ENCODE measurements at regions not wholly inside any gene's neighbourhood (a gene's known extent, or its start where the extent isn't known, plus 50 kb on each side); places are given as distances from the start of the nearest gene placed in this dataset.

DNA sequence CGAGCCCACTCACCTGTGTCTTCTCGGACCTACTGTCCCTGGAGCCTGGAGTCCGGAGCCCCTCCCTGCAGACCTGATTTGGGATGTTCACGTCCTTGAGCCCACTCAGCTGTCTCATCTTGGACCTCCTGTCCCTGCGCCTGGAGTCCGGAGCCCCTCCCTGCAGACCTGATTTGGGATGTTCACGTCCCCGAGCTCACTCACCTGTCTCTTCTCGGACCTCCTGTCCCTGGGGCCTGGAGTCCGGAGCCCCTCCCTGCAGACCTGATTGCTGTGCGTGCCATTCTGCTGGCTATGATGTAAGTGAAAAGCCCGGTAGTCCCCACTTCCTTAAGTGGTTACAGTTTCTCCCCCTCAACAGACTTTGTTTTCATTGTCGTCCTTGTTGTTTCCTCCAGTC, 867.1 kb downstream of the BRD1 start:
- no peak for DNase-seq

DNA sequence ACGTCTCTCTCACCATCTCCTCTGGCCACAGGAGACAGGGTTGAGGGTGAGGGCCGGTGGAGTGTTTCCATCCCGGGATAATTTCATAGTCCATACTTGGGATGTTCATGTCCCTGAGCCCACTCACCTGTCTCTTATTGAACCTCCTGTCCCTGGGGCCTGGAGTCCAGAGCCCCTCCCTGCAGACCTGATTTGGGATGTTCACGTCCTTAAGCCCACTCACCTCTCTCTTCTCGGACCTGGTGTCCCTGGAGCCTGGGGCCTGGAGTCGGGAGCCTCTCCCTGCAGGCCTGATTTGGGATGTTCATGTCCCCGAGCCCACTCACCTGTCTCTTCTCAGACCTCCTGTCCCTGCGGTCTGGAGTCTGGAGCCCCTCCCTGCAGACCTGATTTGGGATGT, 868.2 kb downstream of the BRD1 start:
- DNase-seq, result no peak

DNA sequence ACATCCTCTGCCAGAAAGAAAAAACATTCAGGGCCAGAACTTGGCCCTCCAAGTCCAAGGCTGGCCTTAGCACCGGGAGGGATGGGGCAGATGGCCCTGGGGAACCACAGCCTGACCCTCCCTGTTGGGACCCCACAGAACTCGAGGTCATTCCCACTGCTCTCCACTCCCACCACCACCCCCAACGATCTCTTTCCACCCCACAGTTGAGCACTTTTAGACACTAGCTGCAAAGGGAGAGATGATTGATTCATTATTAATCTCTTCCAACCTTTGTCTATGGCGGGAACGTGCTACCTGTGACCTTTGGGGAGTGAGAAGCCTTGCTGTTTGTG, 869.7 kb downstream of the BRD1 start:
- no peak for DNase-seq

DNA sequence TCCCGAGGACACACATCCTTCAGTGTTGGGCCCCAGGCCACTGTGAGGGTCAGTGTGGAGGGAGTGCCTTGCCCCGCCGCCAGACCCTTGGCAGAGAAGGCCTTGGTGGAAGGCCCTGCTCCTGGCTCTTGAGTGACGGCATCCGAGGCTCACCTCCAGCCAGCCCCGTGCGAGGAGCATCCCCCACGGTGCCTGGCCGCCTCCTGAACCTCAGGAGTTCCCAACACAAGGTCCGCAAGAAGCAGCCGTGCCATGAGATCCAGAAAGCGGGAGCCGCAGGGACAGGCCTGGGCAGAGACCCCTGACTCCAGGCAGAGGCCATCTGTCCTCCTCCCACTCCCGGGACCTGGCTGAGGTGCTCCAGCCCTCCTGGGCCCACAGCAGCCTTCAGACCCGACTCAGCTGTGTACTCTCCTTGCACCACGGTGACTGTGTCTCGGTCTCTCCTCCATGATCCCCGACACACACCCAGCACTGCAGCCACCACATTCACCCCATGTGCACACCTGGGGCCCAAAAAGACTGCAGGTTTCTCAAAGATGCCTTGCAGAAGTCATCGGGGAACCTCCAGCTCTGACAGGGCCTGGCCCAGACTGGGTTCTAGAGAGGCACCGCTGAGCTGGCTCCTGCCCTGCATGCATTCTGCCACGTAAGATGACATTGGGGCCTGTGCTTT, 870.2 kb downstream of the BRD1 start:
- no peak for DNase-seq

DNA sequence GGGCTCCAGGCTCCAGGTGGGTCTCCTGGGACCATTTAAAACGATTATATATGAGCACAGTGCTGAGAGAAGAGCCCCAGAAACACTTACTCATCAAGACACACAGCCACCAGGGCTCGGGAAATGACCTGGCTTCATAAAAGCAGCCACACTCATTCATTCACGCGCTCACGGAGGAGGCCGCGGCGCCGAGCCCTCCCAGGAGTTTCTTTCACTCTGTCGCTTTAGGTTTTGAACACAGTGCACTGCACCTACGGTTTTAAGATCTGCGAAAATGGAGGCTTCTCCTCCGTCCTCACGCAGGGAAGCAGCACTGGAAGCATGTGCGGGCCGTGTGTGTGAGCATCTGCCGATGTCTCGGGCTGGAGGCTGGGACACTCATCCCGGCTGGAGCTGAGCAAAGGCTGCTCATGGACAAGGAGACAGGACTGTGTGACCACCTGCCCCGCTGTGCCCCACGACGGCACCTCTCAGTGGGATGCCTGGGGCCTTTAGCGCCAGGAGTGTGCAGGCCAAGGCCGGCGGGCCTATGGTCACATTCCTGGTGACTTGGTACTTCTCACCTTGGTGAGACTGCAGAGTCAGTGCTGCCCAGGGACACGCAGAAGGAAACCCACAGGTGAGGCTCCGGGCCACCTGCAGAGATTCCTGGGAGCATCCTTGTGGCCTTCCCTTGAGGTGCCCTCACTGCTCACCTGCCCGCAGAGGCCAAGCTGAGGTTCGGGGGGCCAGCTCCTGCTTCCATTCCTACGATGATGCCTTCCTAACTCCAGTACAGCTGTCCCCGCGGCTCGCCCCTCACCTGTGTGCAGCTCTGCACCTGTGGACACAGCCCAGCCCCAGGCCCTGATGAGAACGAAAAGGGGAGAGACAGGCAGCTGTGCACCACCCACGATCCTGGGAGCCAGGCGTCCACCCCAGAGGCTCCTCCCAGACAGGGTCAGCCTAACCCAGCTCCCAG, 872.0 kb downstream of the BRD1 start:
- no peak for DNase-seq

DNA sequence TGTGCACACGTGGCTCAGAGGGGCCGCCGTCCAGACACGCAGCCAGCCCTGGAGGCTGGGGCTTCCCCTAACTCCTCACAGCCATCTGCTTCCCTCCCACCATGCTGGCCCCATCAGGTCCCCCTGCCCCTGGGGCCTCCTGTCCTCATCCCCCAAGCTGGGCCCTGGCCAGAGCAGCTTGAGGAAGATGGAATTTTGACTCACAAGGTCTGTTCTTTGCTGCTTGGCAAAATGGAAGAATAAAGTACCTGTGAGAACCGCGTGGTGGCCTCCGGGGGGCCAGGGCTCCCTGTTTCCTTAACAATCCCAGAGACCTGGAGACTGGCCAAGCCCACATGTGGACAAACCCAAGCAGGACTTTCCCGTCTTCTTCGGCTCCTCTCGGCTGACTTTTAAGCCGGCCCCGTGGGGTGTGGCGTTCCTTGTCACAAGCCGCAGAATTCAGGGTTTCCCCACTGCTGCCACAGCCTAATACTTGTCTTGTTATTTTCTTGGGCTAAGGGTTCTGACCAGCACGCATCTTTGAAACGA, 872.8 kb downstream of the BRD1 start:
- peak; percentile 4 for DNase-seq

DNA sequence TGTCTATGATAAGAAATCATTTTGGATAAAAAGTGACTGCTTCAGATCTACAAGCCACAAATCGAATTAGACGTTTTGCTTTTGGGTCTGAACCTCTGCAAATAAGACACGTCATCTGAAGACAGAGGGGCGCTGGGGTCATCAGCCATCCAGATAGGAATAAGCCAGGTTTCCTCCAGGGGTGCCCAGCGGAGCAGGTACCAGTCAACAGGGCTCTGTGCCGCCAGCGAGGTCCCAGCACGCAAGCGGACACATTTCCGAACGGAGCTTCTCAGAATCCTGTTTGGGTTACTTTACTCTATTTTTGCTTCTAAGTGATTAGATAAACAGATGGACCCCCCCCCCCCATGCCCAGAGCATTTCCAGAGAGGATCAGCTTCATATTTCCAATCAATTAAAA, 873.8 kb downstream of the BRD1 start:
- no peak for DNase-seq

DNA sequence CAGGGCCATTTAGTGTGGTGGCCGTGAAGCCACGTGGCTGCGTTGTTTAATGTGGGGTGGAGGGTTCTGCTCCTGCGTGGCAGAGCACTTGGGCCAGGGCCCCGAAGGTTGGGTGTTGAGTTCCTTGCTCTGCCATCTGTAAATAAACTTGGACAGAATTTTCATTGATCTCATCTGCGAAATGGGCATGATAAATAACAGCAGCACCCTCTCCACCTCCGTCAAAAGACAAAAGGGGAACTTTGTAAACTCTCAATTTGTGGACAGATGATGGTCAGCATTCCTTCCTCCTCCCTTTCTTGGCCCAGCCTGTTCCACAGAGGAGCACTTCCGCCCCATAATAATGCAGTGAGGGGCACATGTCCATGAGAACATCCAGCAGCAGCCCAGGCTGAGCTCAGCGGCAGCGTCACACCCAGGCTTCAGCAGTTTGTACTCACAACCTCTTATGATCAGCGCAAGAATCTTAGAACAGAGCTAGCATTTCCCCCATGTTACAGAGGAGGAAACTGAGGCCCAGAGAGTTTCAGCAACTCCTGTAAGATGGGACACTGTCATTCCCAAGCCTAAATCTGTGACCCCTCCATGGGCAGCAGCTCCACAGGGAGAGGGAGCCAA, 874.5 kb downstream of the BRD1 start:
- no peak for DNase-seq

DNA sequence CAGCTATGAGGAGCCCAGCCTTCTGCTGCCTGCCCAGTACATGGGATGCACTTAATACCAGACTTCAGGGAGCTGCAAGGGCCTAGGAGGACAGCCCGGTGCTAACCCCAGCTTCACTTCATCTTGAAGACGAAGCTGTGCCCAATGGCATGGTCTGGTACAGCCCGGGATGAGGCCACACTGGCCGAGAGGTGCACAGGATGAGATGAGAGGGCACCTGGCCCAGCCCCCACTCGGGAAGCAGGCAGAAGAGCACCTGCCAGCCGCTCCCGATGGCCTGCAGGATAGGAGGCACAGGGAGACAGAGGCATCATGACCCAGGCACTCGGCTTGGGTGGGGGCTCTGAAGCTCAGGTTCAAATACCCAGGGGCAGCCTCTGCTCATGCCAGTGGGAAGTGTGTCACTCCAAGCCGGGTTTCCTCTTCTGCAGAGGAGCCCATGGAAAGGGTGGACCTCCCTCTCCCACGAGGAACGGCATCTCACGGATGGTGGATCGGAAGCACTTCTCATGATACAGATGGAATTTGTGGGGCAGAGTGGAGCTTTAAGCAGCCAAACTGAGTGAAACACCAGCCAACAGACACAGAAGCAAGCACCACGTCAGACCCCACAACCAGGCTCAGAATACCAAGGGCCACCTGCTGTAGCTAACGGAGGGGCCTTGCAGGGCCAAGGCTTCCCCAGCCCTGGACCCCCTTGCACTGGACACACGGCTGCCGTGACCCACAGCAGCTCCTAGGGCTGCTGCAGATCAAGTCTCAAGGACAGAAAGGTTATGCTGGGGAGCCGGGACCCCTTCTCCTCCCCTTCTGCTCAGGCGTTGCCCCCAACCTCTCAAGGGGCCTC, 875.2 kb downstream of the BRD1 start:
- no peak for DNase-seq

DNA sequence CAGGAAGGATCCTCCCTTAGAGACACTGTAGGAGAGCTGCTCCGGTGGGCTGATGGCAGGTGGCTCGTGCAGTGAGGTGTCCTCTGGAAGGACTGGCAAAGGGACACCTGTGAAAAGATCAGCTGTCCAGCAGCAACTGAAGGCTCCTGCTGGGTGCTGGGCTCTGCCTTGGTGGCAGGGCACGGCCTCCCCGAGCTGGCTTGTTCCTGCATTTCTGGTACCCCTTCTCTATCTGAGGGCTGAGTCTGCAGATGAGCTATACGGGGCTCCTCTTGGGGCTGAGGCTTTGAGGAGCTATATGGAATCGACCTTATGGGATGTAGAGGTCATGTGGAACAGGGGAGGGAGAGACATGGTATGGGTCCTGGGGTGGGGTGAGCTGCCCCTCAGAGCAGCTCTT, 875.8 kb downstream of the BRD1 start:
- DNase-seq, result no peak

DNA sequence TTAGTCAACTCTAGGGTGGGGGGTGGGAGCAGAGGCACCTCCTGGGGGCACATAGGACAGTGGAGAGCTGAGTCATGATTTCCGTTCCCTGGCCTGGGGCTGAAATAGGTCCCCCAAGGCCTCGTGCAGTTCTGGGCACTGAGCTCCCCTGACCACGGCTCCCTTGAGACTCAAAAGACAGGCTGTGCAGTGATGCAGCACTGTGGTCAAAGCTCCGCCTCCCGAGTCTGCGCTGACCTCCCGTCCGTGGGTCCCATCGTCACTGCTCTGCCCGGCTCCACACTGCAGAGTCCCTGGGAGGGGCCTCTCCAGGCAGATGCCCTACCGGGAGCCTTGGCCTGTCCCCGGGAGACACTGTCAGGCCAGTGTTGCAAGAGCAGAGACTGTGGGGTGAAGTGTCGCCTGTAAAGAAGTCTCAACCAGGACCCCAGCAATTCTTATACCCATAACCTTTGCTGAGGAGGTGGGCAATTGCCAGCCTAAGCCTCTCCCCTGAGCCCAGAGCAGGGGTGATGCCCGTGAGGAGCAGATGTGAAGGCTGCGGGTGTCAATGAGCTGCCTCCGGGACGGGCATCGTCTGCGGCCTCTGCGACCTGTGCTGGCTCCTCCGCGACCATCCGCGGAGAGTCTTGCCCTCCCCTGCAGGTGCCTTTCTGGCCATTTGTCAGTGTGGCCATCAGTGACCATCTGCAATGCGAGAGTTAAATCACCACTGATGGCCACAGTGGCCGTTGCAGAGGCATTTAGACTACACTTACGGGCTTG, 877.3 kb downstream of the BRD1 start:
- DNase-seq, result no peak

DNA sequence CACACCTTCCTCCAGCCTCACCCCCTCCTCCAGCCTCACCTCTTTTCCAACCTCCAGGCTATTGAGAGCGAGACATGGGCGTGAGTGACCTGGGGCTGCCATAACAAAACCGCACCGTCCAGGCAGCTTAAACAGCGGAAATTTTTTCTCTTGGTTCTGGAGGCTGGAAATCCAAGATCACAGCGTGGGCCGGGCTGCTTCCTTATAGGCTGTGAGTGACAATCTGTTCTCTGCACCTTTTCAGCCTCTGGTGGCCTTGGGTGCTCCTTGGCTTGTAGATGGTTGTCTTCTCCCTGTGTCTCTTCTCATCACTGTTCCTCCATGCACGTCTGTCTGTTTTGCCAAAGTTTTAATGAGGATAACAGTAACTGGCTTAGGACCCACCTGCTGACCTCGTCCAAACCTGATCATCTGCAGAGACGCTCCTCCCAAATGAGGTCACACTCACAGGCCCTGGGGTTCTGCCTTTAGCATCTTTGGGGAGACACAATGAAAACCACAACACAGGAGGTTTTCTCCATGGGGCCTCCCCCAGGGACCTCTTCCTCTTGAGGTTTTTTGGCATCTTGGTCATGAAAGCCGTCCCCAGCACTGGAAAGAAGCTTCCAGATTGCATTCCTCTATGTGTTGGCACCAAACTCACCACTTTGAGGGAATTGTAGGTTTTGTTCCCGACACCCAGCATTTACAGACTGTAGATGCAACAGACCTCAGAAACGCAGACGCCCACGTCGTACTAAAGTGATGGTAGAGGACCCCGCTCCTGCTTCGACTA, 878.1 kb downstream of the BRD1 start:
- DNase-seq, result no peak

DNA sequence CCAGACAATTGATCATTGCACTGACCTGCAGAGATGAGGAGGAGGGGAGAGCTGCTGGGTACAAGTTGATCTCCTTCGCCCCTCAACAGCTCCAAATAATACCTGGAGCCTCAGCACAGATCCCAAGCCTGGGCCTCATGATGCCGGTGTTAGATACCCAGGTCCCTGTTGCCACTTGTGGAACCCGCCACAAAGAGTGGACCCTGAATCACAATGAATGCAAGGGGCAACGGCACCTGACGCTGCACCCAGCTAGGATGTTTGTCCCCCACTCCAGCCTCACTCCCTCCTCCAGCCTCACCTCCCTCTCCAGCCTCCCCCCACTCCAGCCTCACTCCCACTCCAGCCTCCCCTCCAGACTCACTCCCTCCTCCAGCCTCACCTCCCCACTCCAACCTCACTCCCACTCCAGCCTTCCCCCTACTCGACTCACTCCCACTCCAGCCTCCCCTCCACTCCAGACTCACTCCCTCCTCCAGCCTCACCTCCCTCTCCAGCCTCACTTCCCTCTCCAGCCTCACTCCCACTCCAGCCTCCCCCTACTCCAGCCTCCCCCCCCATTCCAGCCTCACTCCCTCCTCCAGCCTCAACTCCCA, 879.0 kb downstream of the BRD1 start:
- no peak for DNase-seq

DNA sequence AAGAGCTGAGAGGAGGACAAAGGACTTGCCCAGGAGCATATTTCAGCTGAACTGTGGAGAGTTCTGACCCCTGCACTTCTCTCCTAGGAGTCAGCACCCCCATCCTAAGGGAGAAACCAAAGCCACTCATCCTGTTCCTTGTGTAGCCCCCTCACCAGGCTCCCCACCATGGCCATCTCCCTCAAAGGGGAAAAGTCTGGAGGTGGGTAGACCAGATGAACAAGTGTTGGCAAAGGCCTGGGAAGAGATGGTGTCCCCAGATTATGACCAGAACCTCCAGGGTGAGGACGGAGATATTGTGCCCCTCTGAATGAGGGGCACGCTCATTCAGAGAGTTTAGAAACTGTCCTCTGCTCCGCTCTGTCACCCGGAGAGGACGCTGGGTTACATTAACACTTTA, 880.0 kb downstream of the BRD1 start:
- no peak for DNase-seq

DNA sequence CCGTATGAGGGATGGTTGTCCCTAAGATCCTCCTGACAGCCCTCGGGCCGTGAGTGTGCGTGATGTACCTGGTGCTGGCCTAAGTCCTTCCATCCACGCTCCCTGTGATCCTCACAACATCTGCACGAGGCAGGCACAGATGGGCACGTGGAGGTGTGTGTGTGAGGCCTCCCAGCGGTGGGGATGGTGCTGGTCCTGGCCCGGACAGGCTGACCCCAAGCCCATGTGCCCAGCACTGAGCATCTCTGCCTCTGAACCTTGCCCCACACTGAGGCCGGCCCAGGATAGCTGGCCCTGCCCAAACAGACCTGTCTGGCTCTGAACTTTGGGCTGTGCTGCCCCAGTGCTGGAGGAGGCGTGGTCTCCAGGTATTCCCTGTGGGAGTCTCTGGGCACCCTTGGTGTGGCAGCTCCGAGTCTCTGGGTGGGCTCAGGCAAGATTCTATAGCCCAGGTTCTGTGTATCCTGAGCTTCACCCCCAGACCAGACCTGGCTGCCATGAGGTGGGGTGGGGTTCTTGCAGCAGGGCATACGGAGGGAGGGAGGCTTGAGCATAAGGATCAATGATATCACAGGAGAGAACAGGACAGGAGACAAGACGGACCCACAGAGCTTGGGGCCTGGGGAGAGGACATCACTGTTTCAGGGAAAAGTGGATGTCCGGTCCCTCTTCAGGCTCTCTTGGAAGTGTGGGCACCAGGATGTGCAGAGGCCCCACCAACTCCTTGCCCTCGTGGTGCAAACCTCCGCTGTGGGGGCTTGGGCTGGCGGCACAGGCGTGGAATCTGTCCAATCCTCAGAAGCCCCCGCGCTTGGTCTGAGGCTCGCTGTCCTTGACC, 881.8 kb downstream of the BRD1 start:
- no peak for DNase-seq

DNA sequence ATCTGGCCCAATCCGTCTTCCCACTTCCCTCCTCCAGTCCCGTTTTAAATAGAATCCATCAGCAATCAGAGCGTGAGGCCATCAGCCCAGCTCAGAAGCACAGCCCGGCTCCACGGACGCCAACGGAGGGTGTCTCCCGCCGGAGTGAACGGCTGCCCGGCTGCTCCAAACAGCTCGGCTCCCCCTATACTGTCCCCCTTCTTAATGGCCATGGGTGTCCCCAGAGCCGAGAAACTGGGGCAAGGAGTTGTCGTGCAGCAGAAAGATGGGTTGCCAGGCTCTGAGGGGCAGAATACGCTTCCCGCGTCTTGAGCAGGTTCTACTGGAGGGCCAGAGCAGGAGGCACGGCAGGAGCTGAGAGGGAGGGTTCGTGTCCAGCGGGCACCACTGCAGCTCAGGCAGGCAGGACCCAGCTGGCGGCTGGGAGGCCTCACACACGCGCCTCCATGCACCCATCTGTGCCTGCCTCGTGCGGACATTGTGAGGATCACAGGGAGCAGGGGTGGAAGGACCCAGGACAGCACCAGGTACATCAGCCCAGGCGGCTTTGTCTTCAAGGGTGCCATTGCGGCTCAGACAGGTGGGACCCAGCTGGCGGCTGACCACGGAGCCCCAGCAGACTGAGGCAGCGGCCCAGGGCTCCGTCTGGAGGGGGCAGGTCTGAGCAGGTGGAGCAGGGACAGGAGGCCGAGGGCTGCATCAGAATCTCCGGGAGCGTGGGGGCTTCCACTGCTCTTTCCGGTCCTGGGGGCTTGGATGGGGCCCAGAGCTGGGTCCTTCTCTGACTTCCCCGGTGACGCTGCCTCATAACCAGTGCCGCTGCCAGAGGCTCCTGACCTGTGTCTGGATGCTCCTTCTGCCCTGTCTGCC, 882.7 kb downstream of the BRD1 start:
- no peak for DNase-seq

DNA sequence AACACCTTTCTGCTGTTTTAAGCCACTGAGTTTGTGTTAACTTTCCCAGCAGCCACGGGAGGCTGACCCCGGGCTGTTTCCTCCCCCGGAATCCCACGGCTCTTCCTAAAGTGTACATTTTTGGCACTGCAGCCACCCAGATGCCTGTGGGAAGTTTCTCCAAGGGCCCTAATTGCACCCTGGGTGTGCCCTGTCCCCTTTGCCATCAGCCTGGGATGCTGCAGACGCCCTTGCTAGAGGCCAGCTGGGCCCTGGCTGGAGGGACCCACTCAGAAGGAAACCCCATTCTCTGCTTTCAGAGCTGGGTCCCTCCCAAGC, 883.3 kb downstream of the BRD1 start:
- DNase-seq, result no peak

DNA sequence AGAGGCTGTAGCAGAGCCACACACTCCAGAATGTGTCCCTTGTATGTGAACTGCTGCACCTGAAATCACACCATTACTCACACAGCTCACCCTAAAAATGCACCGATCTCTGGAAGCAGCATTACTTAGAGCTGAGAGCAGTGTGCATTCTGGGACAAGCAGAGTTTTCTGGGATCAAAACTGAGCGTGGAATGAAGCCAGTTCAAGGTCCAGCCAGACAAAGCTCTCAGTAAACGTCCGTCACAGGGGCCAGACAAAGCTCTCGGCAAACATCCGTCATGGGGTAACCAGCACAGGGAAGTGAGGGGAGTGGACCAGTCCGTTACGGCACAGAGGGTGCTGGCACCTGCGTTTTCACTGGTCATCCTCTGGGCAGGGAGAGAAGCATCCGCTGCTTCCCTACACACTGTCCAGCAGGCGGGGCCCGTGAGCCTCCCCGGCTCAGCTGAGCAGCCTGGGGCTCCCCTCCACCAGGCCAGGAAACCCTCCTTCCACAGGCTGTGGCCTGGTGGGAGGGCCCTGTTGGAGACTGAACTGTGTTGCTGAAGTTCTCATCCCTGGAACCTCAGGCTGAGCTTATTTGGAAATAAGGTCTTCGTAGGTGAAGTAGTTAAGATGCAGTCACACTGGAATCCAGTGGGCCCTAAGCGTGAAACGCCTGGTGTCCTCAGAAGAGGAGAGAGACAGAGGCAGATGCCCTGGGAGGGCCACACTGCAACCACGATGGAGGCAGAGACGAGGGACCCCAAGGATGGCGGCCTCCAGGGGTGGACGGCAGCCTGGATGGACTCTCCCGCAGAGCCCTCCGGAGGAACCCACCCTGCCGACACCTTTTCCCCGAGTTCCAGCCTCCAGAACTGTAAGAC, 883.9 kb downstream of the BRD1 start:
- no peak for DNase-seq
